WI38 (cell line): ENCODE measurements at regions not wholly inside any gene's neighbourhood (a gene's known extent, or its start where the extent isn't known, plus 50 kb on each side); places are given as distances from the start of the nearest gene placed in this dataset.

ENCODE experiments used
- H3K4me3 ChIP-seq: 2 replicates; pipeline ENCODE4 v1.5.1; 2011; ENCODE audit warnings: low read depth, mild to moderate bottlenecking, control low read depth, low read length
- CTCF ChIP-seq: IDR thresholded peaks from 2 replicates; pipeline ENCODE4 v1.5.1; 2012; ENCODE audit warnings: low read depth, mild to moderate bottlenecking, control low read depth, low read length

GRCh38 chr11:15569305-15570025, 454.7 kb downstream of the INSC start:
- no peak for TF ChIP-seq CTCF
- no peak overlapping the region for H3K4me3 ChIP-seq

GRCh38 chr11:15575409-15575808, 460.7 kb downstream of the INSC start:
- TF ChIP-seq CTCF, result no peak
- H3K4me3 ChIP-seq, result no peak overlapping the region

GRCh38 chr11:15576769-15577168, 462.0 kb downstream of the INSC start:
- no peak for TF ChIP-seq CTCF
- H3K4me3 ChIP-seq, result no peak overlapping the region

- no peak overlapping the region for H3K4me3 ChIP-seq
- no peak for TF ChIP-seq CTCF
Observed at GRCh38 chr11:15577519-15577918, 462.8 kb downstream of the INSC start.

- no peak for TF ChIP-seq CTCF
- H3K4me3 ChIP-seq, result no peak overlapping the region
Observed at GRCh38 chr11:15579287-15580001, 464.7 kb downstream of the INSC start.

GRCh38 chr11:15580056-15580774, 465.5 kb downstream of the INSC start:
- no peak overlapping the region for H3K4me3 ChIP-seq
- TF ChIP-seq CTCF, result no peak

- H3K4me3 ChIP-seq, result no peak overlapping the region
- no peak for TF ChIP-seq CTCF
Observed at GRCh38 chr11:15580775-15581095, 466.0 kb downstream of the INSC start.
